Liver (tissue), 8 donors: ENCODE measurements at regions not wholly inside any gene's neighbourhood (a gene's known extent, or its start where the extent isn't known, plus 50 kb on each side); places are given as distances from the start of the nearest gene placed in this dataset.

ENCODE experiments used
- DNase-seq: peaks from one replicate; pipeline ENCODE4 v3.0.0-alpha.2; 2017; ENCODE audit warnings: low spot score
- H3K27ac ChIP-seq, 2 donors: one replicate each; pipeline ENCODE4 v1.7.0; 2013; ENCODE audit warnings: inconsistent platforms in 2 of 2, low read length in 2 of 2, control low read depth in 1 of 2, low read depth in 1 of 2, mild to moderate bottlenecking in 1 of 2
- H3K27me3 ChIP-seq, 4 donors: one replicate each; pipeline versions ENCODE4 v1.6.1 to v1.7.0; 2013; ENCODE audit warnings: low read length in 3 of 4, inconsistent platforms in 1 of 4, mild to moderate bottlenecking in 1 of 4, moderate library complexity in 1 of 4; ENCODE audit not compliant: control insufficient read depth in 4 of 4, insufficient read depth in 4 of 4
- H3K36me3 ChIP-seq, 4 donors: one replicate each; pipeline versions ENCODE4 v1.6.1 to v1.7.0; 2013; ENCODE audit warnings: low read length in 3 of 4, mild to moderate bottlenecking in 3 of 4, low read depth in 1 of 4, moderate library complexity in 1 of 4; ENCODE audit not compliant: control insufficient read depth in 4 of 4, insufficient read depth in 3 of 4
- H3K4me1 ChIP-seq, 4 donors: one replicate each; pipeline versions ENCODE4 v1.6.1 to v1.7.0; 2013; ENCODE audit warnings: low read length in 3 of 4, mild to moderate bottlenecking in 3 of 4, moderate library complexity in 1 of 4; ENCODE audit not compliant: control insufficient read depth in 4 of 4, insufficient read depth in 4 of 4
- H3K4me3 ChIP-seq, 3 donors: one replicate each; pipeline versions ENCODE4 v1.6.1 to v1.7.0; 2013; ENCODE audit warnings: low read length in 3 of 3, control low read depth in 1 of 3, low read depth in 1 of 3, mild to moderate bottlenecking in 1 of 3
- H3K9ac ChIP-seq, 2 donors: one replicate each; pipeline ENCODE4 v1.7.0; 2013; ENCODE audit warnings: low read length in 2 of 2, mild to moderate bottlenecking in 2 of 2, moderate library complexity in 2 of 2, control low read depth in 1 of 2, low read depth in 1 of 2
- H3K9me3 ChIP-seq, 4 donors: one replicate each; pipeline versions ENCODE4 v1.6.1 to v1.7.0; 2013; ENCODE audit warnings: low read length in 3 of 4; ENCODE audit not compliant: control insufficient read depth in 4 of 4
- CTCF ChIP-seq: fragments of 150-350 bp; IDR thresholded peaks from 2 replicates; pipeline ENCODE4 v1.5.1; 2017; ENCODE audit warnings: improper control_type of control experiment, low read depth, low read length; ENCODE audit not compliant: missing input control
- FOXA2 ChIP-seq: IDR thresholded peaks from 2 replicates; pipeline ENCODE4 v1.6.1; 2016; ENCODE audit warnings: antibody characterized with exemption
- HNF4A ChIP-seq, 2 donors: conservative IDR thresholded peaks; 2 replicates each; pipeline ENCODE4 v1.6.1; 2016; ENCODE audit warnings: antibody characterized with exemption in 2 of 2, mild to moderate bottlenecking in 2 of 2
- HNF4G ChIP-seq: IDR thresholded peaks from 2 replicates; pipeline ENCODE4 v1.6.1; 2016; ENCODE audit warnings: antibody characterized with exemption
- JUND ChIP-seq, 2 donors: IDR thresholded peaks; 2 replicates each; pipeline ENCODE4 v1.6.1; 2016; ENCODE audit warnings: antibody characterized with exemption in 2 of 2
- MAX ChIP-seq: IDR thresholded peaks from 2 replicates; pipeline ENCODE4 v1.6.1; 2016; ENCODE audit warnings: antibody characterized with exemption
- NR2F2 ChIP-seq: IDR thresholded peaks from 2 replicates; pipeline ENCODE4 v1.6.1; 2016; ENCODE audit warnings: antibody characterized with exemption
- RAD21 ChIP-seq, 2 donors: IDR thresholded peaks; 2 replicates each; pipeline ENCODE4 v1.6.1; 2016; ENCODE audit warnings: antibody characterized with exemption in 2 of 2, mild to moderate bottlenecking in 2 of 2
- REST ChIP-seq: IDR thresholded peaks from 2 replicates; pipeline ENCODE4 v1.6.1; 2016; ENCODE audit warnings: antibody characterized with exemption, mild to moderate bottlenecking
- RXRA ChIP-seq, 2 donors: IDR thresholded peaks; 2 replicates each; pipeline ENCODE4 v1.6.1; 2017 to 2018; ENCODE audit warnings: antibody characterized with exemption in 2 of 2, mild to moderate bottlenecking in 1 of 2
- TAF1 ChIP-seq: conservative IDR thresholded peaks from 2 replicates; pipeline ENCODE4 v1.6.1; 2016; ENCODE audit warnings: antibody characterized with exemption, mild to moderate bottlenecking
- YY1 ChIP-seq: IDR thresholded peaks from 2 replicates; pipeline ENCODE4 v1.6.1; 2016; ENCODE audit warnings: antibody characterized with exemption, mild to moderate bottlenecking
- ZBTB33 ChIP-seq: IDR thresholded peaks from 2 replicates; pipeline ENCODE4 v1.6.1; 2016; ENCODE audit warnings: antibody characterized with exemption
- WGBS: extraction: QIAGEN DNeasy Blood & Tissue Kit; methylation state at CpG from one replicate; pipeline ENCODE4 v1.1.7; 2013; 5-methylcytosine and 5-hydroxymethylcytosine counted together
- donor health status: healthy.
- donor health status: healthy.
- donor health status: healthy.
- donor health status: healthy.
- donor health status: healthy.

- Histone ChIP-seq H3K36me3 (peaks cover 0 to 3% (median 0%) of the 10 kb centered on the region in 4 donors), H3K27ac (no peak overlapping the region), H3K27me3 (no peaks in the 10 kb centered on the region), H3K9ac (no peak overlapping the region), H3K4me3 (no peak overlapping the region), H3K9me3 (peaks cover 0 to 16% (median 7%) of the 10 kb centered on the region in 4 donors), H3K4me1 (no peaks in the 10 kb centered on the region)
- DNase-seq, result no peak
- WGBS, result 78% methylated on average over 6 of the region's 6 CpGs
- TF ChIP-seq MAX, result no peak
- TF ChIP-seq FOXA2, result no peak
- TF ChIP-seq HNF4A (conservative IDR thresholded peaks at IDR 0.05), result no peak
- no peak for TF ChIP-seq RXRA (IDR thresholded peaks at IDR 0.05)
- no peak for TF ChIP-seq CTCF
These were observed 193.6 kb downstream of the GLRX3 start for GRCh38 chr10:130329792-130330191.

GRCh38 chr10:130333185-130333584 is 197.0 kb downstream of the GLRX3 start:
- TF ChIP-seq ZBTB33, result no peak
- no peak for TF ChIP-seq NR2F2
- TF ChIP-seq RAD21 (IDR thresholded peaks at IDR 0.05), result no peak
- no peak for TF ChIP-seq JUND (IDR thresholded peaks at IDR 0.05)
- TF ChIP-seq TAF1, result no peak
- no peak for TF ChIP-seq CTCF
- H3K9ac ChIP-seq, result no peak overlapping the region
- 23% methylated on average over 2 of the region's 2 CpGs for WGBS
- H3K9me3 ChIP-seq, result peaks cover 0 to 6% (median 2%) of the 10 kb centered on the region in 4 donors
- no peaks in the 10 kb centered on the region for H3K27me3 ChIP-seq
- no peak overlapping the region for H3K4me3 ChIP-seq
- no peak for DNase-seq
- no peak overlapping the region for H3K27ac ChIP-seq
- H3K36me3 ChIP-seq, result no peaks in the 10 kb centered on the region
- H3K4me1 ChIP-seq, result no peaks in the 10 kb centered on the region

- Histone ChIP-seq H3K4me3 (no peak overlapping the region), H3K9ac (no peak overlapping the region), H3K4me1 (no peaks in the 10 kb centered on the region), H3K9me3 (peaks cover 0 to 6% (median 2%) of the 10 kb centered on the region in 4 donors), H3K27ac (no peak overlapping the region), H3K27me3 (no peaks in the 10 kb centered on the region), H3K36me3 (no peaks in the 10 kb centered on the region)
- DNase-seq, result no peak
- TF ChIP-seq JUND (IDR thresholded peaks at IDR 0.05) (no peak), HNF4A (conservative IDR thresholded peaks at IDR 0.05) (no peak), HNF4G (no peak), ZBTB33 (no peak), RAD21 (IDR thresholded peaks at IDR 0.05) (no peak), YY1 (no peak), REST (no peak), FOXA2 (no peak)
- WGBS, result 84% methylated on average over 10 of the region's 10 CpGs
These were observed 199.1 kb downstream of the GLRX3 start for GRCh38 chr10:130335336-130335735.
